Activated T-helper 1 cell treated with anti-CD3 and anti-CD28 coated beads, Interleukin-12 subunit alpha, Interleukin-12 subunit beta, Interleukin-2, Interleukin-4 antibody, amounts not matched to agents 30 ng/mL and 10 ng/mL and 1 ng/mL, durations not matched to agents 14 hours and 24 hours and 36 hours (primary cell): ENCODE measurements at regions not wholly inside any gene's neighbourhood (a gene's known extent, or its start where the extent isn't known, plus 50 kb on each side); places are given as distances from the start of the nearest gene placed in this dataset.
"Not testable (repeated sequence)": the region's sequence is repeated elsewhere in the genome, so short reads cannot be mapped to it uniquely, and the experiment has no call there.

Experiments
- DNase-seq: peaks from one replicate; pipeline ENCODE4 v3.0.0; 2021; ENCODE audit warnings: low spot score
- H3K27ac Mint-ChIP-seq: one replicate; pipeline ENCODE4 v1.8.0; 2021; ENCODE audit warnings: mild to moderate bottlenecking, mixed read lengths
- H3K27me3 Mint-ChIP-seq: one replicate; pipeline ENCODE4 v1.8.0; 2022; ENCODE audit warnings: mild to moderate bottlenecking, moderate library complexity, mixed read lengths; ENCODE audit not compliant: insufficient read depth
- H3K36me3 Mint-ChIP-seq: one replicate; pipeline ENCODE4 v1.8.0; 2021; ENCODE audit warnings: low read depth, mixed read lengths
- H3K4me1 Mint-ChIP-seq: one replicate; pipeline ENCODE4 v1.8.0; 2021; ENCODE audit warnings: low read depth, mixed read lengths
- H3K4me3 Mint-ChIP-seq: one replicate; pipeline ENCODE4 v1.8.0; 2021; ENCODE audit warnings: mild to moderate bottlenecking, moderate library complexity, mixed read lengths
- H3K9me3 Mint-ChIP-seq: one replicate; pipeline ENCODE4 v1.8.0; 2021; ENCODE audit warnings: mixed read lengths
- intact Hi-C: fragments of 100-400 bp; cut with micrococcal nuclease; formaldehyde crosslinking; loops from one replicate; pipeline ENCODE4 v1.15.1; 2024

DNA sequence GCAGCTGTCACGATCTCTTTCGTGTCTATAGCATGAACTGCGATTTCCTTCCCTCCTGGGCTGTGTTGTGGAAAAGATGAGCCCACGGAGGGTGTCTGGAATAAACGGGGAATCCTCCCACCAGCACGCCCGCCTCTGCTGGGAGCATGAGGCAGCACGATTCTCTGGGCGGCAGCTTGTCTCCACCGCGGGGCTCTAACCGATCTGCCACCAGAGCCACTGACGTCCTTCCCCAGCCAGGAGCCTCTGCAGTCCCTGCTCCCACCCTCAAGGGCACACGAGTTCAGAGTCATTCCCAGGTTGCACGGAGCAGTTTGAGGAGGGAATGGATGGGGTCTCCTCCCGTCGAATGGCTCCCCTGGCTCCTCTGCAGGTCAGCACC, 197.6 kb downstream of the DLL1 start:
- intact Hi-C loops = no loop called here
- Mint-ChIP-seq H3K27me3 (no peaks in the 10 kb centered on the region), H3K4me1 (peaks cover 24% of the 10 kb centered on the region), H3K4me3 (no peak overlapping the region), H3K27ac (no peak overlapping the region), H3K36me3 (no peaks in the 10 kb centered on the region), H3K9me3 (no peaks in the 10 kb centered on the region)
- no peak for DNase-seq

DNA sequence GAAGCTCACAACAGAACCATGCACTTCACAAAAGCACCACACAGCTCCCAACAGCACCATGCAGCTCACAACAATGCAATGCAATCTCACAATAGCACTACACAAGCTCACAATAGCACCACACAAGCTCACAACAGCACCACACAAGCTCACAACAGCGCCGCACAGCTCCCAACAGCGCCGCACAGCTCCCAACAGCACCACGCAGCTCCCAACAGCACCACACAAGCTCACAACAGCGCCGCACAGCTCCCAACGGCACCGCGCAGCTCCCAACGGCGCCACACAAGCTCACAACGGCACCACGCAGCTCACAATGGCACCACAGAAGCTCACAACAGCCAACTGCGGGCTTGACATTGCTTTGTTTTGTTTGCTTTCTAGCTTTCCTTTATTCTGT, 198.1 kb downstream of the DLL1 start:
- Mint-ChIP-seq H3K36me3 (no peaks in the 10 kb centered on the region), H3K27ac (no peak overlapping the region), H3K4me1 (peaks cover 28% of the 10 kb centered on the region), H3K4me3 (no peak overlapping the region), H3K9me3 (no peaks in the 10 kb centered on the region), H3K27me3 (no peaks in the 10 kb centered on the region)
- no peak for DNase-seq
- intact Hi-C loops = no loop called here

DNA sequence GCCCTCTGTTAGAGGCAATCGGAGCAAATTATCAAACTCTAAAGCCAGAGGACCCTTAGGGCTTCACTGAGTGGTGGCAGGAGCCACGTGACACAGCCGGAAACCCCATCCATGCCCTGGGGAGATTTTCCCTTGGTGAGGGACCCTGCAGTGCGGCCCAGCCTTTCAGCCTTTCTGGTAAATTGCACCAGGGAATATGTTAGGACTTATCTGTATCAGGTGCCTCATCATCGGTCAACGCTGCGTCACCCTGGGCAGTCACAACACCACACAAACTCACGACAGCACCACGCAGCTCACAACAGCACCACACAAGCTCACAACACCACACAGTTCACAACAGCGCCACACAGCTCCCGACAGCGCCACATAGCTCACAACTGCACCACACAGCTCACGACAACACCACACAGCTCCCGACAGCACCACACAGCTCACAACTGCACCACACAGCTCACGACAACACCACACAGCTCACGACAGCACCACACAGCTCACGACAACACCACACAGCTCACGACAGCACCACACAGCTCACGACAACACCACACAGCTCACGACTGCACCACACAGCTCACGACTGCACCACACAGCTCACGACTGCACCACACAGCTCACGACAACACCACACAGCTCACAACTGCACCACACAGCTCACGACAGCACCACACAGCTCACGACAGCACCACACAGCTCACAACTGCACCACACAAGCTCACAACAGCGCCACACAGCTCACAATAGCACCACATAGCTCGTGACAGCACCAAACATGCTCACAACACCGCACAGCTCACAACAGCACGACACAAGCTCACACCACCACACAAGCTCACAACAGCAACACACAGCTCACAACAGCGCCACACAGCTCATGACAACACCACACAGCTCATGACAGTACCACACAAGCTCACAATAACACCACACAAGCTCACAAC, 199.0 kb downstream of the DLL1 start:
- no peak overlapping the region for H3K27ac Mint-ChIP-seq
- H3K4me3 Mint-ChIP-seq = no peak overlapping the region
- no peaks in the 10 kb centered on the region for H3K36me3 Mint-ChIP-seq
- H3K4me1 Mint-ChIP-seq = peaks cover 29% of the 10 kb centered on the region
- DNase-seq = no peak
- no peaks in the 10 kb centered on the region for H3K9me3 Mint-ChIP-seq
- no peaks in the 10 kb centered on the region for H3K27me3 Mint-ChIP-seq
- intact Hi-C loops = no loop called here

DNA sequence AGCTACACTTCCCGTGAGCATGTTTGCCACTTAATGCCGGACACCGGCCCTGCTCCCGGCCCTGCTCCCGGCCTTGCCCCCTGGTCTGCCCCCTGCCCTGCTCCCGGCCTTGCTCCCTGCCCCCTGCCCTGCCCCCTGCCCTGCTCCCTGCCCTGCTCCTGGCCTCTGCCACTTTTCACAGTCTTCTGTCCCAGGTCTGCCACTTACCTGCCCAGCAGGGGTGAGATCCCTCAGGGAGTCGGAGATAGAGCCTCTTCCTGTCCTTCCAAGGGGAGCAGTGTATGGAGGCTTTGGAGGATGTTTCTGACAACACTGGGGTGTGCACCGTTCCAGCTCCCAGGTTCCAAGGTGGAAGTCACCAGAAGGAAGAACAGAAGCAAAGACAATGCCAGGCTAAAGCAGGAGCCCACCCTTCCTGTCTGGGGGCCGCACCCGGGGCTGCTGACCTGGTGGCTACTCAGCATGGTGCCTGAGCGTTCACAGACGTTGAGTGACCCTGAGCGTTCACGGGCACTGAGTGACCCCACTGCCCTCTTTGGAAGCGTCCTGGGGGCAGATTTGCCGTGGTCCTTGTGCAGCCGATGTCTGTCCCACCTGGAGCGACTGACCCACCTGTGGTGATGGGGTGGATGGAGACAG, 199.8 kb downstream of the DLL1 start:
- peaks cover 2% of the 10 kb centered on the region for H3K27me3 Mint-ChIP-seq
- H3K4me1 Mint-ChIP-seq = peaks cover 35% of the 10 kb centered on the region
- no peaks in the 10 kb centered on the region for H3K36me3 Mint-ChIP-seq
- no peak overlapping the region for H3K27ac Mint-ChIP-seq
- no peak overlapping the region for H3K4me3 Mint-ChIP-seq
- H3K9me3 Mint-ChIP-seq = no peaks in the 10 kb centered on the region
- intact Hi-C loops = no loop called here
- DNase-seq = no peak

DNA sequence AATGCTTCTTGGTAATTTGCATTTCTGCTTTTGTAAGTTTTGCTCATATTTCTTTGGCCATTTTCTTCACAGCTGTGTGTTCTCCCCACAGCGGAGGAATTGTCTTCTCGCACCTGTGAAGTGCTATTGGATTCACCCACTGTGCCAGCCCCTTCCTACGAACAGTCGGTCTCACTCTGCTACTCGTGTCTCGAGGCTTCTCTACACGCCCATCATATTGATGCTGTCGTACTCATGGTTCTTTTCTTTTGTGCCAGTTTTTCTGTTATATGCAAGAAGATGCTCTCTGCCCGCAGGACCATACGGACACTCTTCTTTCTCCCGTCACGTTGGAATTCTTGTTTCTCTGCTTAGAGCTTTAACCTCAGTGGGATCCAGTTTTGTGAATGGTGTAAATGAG, 200.3 kb downstream of the DLL1 start:
- no peak overlapping the region for H3K27ac Mint-ChIP-seq
- no peak for DNase-seq

DNA sequence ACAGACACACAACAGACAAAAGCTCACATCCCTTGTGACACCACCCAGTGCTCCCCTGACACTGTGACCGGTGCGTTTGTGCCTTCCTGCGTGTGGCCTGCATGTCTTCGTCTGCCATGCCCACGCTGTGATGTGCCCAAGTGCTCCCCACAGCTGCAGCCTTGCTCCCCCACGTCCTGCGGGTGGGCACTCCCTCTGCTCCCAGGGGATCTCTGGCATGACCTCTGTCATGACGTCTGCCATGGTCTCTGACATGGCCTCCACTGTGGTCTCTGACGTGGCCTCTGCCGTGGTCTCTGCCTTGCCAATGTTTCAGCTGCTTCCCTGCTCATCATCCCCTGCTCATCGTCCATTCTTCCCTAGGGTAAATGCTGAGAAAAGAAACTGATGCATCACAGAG, 200.9 kb downstream of the DLL1 start:
- Mint-ChIP-seq H3K4me3 (peak overlapping the region; percentile 38), H3K36me3 (no peaks in the 10 kb centered on the region), H3K27ac (peak overlapping the region; percentile 87), H3K4me1 (peaks cover 38% of the 10 kb centered on the region), H3K27me3 (peaks cover 2% of the 10 kb centered on the region), H3K9me3 (no peaks in the 10 kb centered on the region)
- no peak for DNase-seq
- intact Hi-C loops = loop anchor here (5.0 kb wide), 2 partner anchors 57 to 217 kb away; partner anchors contain the start of gene FAM120B

More for the DNA sequence above, 200.3 kb downstream of the DLL1 start:
- intact Hi-C loops = no loop called here
- no peaks in the 10 kb centered on the region for H3K9me3 Mint-ChIP-seq
- H3K27me3 Mint-ChIP-seq = peaks cover 2% of the 10 kb centered on the region
- H3K4me1 Mint-ChIP-seq = peaks cover 38% of the 10 kb centered on the region
- H3K36me3 Mint-ChIP-seq = no peaks in the 10 kb centered on the region
- no peak overlapping the region for H3K4me3 Mint-ChIP-seq

DNA sequence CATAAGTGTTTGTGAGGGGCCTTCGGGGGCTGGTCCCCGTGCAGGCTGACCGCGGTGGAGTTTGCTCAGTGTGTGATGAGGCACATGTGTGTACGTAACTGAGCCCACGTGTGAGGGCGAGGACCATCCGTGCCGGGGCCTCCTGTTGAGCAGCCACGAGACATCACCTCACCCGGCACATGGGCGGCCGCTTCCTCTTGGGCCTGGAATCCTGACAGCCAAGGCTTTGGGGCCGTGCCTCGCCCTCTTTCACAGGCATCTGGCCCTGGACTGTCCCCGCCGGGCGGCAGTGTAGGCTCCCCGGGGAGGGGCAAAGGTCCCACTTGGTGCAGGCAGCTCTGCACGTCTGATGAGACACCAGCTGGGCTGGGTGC, 202.3 kb downstream of the DLL1 start:
- H3K27me3 Mint-ChIP-seq = peaks cover 2% of the 10 kb centered on the region
- H3K4me3 Mint-ChIP-seq = peak overlapping the region; percentile 73
- H3K9me3 Mint-ChIP-seq = no peaks in the 10 kb centered on the region
- peaks cover 38% of the 10 kb centered on the region for H3K4me1 Mint-ChIP-seq
- DNase-seq = no peak
- intact Hi-C loops = loop anchor here (5.0 kb wide), 2 partner anchors 59 to 219 kb away; partner anchors contain the start of gene FAM120B
- H3K27ac Mint-ChIP-seq = no peak overlapping the region
- H3K36me3 Mint-ChIP-seq = no peaks in the 10 kb centered on the region

DNA sequence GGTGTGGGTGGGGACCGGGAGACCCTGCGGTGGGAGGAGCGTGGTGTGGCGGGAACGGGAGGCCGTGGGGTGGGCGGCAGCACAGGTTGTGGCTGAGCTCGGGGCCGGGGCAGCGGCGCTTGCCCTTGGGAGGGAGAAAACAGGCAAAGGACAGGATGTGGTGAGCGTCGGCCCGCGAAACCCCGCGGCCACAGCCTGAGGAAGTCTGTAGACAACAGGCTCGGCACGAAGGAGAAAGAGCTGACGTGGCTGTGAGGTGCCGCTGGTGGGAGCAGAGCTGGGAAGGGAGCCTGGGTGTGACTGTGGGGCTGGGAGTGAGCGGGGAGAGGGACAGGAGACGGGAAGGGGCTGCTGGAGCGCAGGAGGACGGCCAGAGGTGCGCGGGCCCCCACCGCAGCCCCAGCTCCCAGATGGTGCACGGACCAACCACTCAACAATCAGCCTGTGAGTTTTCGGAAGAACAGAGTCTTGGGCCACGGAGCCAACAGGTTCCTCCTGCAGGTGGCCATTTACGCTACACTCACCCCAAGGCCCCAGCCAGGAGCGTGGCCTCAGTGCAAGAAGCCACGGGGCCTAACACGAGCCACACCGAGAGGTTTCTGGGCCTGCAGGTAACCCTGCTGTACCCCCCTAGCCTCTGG, 202.8 kb downstream of the DLL1 start:
- Mint-ChIP-seq H3K4me1 (peaks cover 40% of the 10 kb centered on the region), H3K4me3 (peak overlapping the region; percentile 82), H3K9me3 (no peaks in the 10 kb centered on the region), H3K27me3 (peaks cover 2% of the 10 kb centered on the region), H3K27ac (peak overlapping the region; percentile 98), H3K36me3 (no peaks in the 10 kb centered on the region)
- DNase-seq = peak; percentile 55
- intact Hi-C loops = loop anchor here (5.0 kb wide), 2 partner anchors 59 to 219 kb away; partner anchors contain the start of gene FAM120B

DNA sequence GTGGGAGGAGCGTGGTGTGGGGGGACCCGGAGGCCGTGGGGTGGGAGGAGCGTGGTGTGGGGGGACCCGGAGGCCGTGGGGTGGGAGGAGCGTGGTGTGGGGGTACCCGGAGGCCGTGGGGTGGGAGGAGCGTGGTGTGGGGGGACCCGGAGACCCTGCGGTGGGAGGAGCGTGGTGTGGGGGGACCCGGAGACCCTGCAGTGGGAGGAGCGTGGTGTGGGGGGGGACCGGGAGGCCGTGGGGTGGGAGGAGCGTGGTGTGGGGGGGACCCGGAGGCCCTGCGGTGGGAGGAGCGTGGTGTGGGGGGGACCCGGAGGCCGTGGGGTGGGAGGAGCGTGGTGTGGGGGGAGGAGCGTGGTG, 203.5 kb downstream of the DLL1 start:
- H3K4me3 Mint-ChIP-seq, H3K27ac Mint-ChIP-seq, H3K36me3 Mint-ChIP-seq, DNase-seq, H3K27me3 Mint-ChIP-seq, H3K9me3 Mint-ChIP-seq: not testable (repeated sequence)
- intact Hi-C loops = loop anchor here (5.0 kb wide), 2 partner anchors 60 to 220 kb away; partner anchors contain the start of gene FAM120B
- H3K4me1 Mint-ChIP-seq = peaks cover 45% of the 10 kb centered on the region

DNA sequence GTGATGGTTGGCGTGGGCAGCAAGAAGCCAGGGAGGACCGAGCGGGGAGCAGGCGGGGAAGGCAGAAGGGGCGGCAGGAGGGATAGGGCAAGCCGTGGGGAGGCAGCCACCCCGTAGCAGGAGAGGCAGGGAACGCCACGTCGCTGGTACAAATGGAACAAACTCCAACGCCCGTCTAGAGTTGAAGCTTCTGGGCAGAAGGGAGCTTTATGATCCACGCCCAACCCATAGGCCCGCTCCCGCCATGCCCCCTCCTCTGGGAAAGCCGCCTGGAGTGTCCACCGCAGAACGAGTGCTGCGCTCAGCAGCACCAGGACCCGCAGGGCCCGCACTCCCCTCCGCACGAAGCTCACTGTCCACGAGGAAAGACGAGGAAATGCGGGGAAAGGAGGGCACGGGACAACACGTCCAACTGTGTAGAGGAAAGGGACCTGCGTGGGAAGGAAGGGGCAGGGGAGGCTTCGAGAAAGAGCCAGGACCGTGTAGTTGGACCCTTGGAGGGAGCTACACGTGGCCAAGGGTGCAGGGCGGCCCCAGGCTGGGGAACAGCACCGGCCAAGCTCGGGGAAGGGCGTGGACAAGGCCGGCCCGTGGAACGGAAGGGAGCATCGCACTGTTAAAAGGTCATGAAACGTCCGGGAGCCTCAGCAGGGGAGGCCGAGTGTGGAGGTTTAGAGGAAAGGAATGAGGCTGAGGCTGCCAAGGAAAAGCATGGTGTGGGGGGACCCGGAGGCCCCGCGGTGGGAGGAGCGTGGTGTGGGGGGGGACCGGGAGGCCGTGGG, 204.0 kb downstream of the DLL1 start:
- Mint-ChIP-seq H3K4me3 (peak overlapping the region; percentile 43), H3K27me3 (peaks cover 2% of the 10 kb centered on the region), H3K9me3 (no peaks in the 10 kb centered on the region), H3K4me1 (peaks cover 49% of the 10 kb centered on the region), H3K36me3 (no peaks in the 10 kb centered on the region), H3K27ac (peak overlapping the region; percentile 73)
- DNase-seq = no peak
- intact Hi-C loops = loop anchor here (5.0 kb wide), 2 partner anchors 60 to 220 kb away; partner anchors contain the start of gene FAM120B

DNA sequence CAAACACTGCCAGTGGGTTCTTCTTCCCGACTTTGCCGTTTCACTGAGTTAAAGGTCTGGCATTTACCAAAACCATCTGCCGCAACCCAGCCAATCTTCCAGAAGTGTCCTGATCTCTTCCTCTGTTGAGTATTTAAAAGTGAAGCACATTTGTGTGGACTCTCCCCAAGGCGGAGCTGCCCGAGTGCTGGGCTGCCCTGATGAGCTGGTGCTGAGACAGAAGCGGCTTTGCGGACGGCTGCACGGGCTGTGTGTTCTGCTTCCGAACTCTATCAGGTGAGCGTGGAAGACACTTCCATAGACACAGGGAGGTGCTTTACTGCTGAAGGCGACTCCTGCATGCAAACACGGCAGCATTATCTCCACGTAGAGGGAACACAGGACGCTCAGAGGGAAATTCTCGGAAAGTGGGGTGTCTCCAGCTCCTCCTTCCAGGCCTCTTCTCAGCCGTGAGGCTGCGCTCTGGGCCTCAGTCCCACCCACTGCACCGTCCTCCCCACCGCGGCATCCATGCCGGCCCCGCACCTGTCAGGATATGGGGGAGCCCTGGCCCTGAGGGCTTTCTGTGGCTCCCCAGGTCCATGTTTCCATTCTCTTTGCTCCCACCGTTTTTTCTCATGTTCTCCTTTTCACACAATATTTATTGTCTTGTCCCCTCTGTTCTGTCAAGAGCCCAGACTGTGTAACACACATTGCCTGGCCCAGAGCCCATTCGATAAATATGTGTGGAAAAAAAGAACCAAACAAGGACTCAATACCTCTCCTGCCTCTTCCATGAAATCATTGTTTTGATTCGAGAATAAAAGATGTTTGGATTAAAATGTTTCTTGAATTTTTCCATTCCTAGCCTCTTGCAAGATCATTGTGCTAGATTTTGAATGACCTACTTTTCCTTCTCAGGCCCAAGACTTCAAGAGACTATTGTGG, 205.1 kb downstream of the DLL1 start:
- DNase-seq = no peak
- H3K36me3 Mint-ChIP-seq = no peaks in the 10 kb centered on the region
- H3K27me3 Mint-ChIP-seq = peaks cover 2% of the 10 kb centered on the region
- intact Hi-C loops = loop anchor here (5.0 kb wide), 2 partner anchors 62 to 222 kb away; partner anchors contain the start of gene FAM120B
- no peak overlapping the region for H3K4me3 Mint-ChIP-seq
- peak overlapping the region; percentile 73 for H3K27ac Mint-ChIP-seq
- peaks cover 49% of the 10 kb centered on the region for H3K4me1 Mint-ChIP-seq
- H3K9me3 Mint-ChIP-seq = no peaks in the 10 kb centered on the region
